ENCODE measurements at regions not wholly inside any gene's neighbourhood (a gene's known extent, or its start where the extent isn't known, plus 50 kb on each side); places are given as distances from the start of the nearest gene placed in this dataset.

DNA sequence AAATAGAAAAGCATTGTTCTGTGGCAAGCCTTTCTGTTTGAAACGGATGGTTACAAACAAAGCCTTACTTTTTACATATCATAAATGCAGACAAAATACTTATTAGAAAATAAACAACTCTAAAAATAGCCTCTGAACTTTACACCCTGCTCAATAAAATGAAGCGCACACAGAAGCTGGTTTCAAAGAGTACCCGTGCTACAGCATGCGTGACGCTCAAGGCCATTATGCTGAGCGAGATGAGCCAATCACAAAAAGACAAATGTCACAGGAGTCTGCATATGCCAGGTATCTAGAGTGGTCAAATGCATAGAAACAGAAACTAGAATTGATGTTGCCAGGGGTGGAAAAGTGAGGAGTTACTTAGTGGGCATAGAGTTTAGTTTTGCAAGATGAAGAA lies 326.5 kb upstream of the GATB start:
- no peak overlapping the region for H3K27ac ChIP-seq
- TF ChIP-seq ZFX (IDR thresholded peaks at IDR 0.05) = no peak
- TF ChIP-seq, protein P1, sequence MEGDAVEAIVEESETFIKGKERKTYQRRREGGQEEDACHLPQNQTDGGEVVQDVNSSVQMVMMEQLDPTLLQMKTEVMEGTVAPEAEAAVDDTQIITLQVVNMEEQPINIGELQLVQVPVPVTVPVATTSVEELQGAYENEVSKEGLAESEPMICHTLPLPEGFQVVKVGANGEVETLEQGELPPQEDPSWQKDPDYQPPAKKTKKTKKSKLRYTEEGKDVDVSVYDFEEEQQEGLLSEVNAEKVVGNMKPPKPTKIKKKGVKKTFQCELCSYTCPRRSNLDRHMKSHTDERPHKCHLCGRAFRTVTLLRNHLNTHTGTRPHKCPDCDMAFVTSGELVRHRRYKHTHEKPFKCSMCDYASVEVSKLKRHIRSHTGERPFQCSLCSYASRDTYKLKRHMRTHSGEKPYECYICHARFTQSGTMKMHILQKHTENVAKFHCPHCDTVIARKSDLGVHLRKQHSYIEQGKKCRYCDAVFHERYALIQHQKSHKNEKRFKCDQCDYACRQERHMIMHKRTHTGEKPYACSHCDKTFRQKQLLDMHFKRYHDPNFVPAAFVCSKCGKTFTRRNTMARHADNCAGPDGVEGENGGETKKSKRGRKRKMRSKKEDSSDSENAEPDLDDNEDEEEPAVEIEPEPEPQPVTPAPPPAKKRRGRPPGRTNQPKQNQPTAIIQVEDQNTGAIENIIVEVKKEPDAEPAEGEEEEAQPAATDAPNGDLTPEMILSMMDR (conservative IDR thresholded peaks at IDR 0.05) = no peak

DNA sequence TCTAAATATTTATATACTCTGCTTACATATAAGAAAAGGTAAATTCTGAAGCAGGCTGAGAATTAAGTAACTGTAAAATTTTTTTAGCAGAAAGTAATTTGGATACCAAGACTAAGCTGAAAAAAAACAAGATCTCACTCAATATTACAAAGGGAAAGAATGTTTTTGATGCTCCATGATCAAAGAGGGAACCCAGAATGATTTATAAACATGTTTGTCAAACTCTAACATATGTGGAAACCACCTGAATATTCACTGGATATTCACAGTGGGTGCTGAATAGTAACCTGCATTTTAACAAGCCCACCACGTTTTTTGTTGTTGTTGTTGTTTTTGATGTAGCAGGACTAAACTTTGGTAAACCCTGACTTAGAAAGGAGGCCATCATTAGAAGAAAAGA lies 324.9 kb upstream of the GATB start:
- TF ChIP-seq, protein P1 (conservative IDR thresholded peaks at IDR 0.05) = no peak
- TF ChIP-seq ZFX (IDR thresholded peaks at IDR 0.05) = no peak
- no peak overlapping the region for H3K27ac ChIP-seq

DNA sequence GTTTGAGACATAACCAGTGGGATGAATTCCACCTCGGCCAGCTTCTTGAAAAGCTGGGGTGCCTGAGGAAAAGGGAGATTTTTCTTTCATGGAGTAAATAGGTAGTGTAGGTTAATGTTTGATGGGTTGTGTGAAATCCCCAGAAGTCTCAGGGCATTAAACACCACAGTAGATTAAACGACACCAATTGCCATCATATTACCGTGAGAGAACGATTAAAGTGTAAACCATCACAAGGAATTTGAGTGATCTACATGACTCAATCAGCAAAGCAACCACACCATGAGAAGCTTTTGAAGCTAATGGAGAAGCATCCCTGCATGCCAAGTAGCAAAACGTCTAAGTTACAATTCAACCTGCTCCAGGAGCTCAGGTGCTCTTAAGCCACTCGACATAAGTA lies 322.5 kb upstream of the GATB start:
- no peak for TF ChIP-seq ZFX (IDR thresholded peaks at IDR 0.05)
- TF ChIP-seq, protein P1 (conservative IDR thresholded peaks at IDR 0.05) = no peak

DNA sequence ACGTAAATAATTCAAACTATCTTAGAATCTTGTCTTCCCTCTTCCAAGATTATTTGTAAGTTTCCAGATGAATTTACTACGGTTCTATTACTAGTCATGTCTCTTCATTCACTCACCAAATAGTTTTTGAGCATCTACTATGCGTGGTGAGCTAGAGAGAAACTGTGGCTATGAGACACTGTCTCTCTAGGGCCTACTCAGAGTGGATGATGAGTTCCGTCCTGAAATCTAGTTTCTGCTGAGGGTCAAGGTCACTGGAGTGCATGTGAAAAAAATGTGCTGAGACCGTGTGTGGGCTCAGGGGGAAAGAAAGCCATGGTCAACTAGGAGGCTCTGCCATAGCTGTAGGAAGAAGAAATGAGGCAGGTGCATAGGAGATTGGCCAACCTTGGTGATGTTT lies 320.2 kb upstream of the GATB start:
- no peak overlapping the region for H3K27ac ChIP-seq
- TF ChIP-seq, protein P1 (conservative IDR thresholded peaks at IDR 0.05) = no peak
- TF ChIP-seq ZFX (IDR thresholded peaks at IDR 0.05) = no peak

More for the DNA sequence above, 322.5 kb upstream of the GATB start:
- no peak overlapping the region for H3K27ac ChIP-seq

DNA sequence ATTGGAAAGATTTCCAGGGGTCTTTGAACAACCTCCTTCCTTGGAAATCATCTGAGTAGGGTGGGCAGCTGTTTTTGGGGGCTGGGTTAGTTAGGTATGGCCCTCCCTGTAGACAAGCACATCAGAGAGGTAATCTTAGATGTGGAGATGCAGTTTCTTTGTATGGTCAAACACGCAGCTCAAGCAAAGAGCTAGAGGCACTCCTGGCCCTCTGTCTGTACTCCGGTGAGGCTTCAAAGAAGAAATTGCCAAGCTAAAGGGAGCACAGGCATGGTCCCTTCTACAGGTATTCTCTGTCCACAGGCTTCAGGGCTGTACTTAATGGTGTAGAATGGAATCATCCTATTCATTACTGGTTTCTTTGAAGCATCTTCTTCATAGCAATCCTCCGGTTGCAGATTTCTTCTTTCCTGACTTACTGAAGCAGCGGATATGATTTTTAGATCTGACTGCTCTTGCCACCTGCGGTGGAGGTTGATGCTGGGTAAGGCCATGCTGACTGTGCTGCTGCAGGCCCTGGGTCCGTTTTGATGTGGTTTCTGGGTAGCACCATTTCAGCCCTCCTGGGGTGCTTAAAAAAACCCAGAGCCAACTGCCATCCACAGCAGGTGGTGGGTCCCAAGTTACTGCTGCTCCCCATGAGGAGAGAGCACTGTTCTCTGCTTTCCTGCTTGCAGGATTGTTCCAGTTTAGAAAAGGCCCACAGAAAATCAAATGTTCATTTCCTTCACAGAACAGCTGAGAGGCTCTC lies 318.9 kb upstream of the GATB start:
- no peak for TF ChIP-seq ZFX (IDR thresholded peaks at IDR 0.05)
- TF ChIP-seq, protein P1 (conservative IDR thresholded peaks at IDR 0.05) = no peak

DNA sequence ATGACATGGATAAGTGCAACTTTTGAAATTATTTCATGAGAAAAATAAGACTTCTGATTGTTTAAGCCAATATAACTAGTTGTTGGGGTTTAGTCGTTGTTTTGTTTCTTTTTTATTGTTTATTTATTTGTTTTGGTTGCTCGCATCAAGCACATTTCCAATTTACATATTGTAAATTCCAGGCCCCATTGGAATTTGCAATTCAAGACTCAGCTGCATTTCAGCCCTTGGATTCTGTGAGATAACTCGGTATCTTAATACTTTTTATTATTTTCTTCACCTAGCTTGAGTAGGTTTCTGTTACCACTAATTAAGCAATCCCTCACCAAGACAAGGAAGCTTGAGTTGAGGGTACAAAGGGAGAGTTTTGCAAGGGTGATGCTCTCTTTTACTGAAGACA lies 318.3 kb upstream of the GATB start:
- H3K27ac ChIP-seq = no peak overlapping the region
- TF ChIP-seq, protein P1 (conservative IDR thresholded peaks at IDR 0.05) = no peak
- TF ChIP-seq ZFX (IDR thresholded peaks at IDR 0.05) = no peak

More for the DNA sequence above, 318.9 kb upstream of the GATB start:
- no peak overlapping the region for H3K27ac ChIP-seq

DNA sequence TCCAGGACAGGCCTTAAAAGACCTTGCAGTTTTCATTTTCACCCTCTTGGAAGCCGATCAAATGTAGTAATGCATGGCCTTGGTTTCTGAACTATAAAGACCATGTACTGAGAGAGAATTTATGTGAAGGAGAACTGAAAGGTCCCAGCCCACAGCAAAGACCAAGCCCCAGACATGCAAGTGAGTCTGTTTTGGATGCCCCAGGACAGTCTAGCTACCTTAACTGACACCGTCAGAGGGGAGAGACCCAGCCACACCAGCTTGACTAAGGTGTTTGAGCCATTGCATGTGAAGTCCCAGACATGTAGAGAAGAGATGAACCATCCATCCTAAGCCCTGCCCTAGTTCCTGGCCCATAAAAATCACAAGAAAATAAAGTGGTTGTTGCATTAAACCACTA lies 316.8 kb upstream of the GATB start:
- no peak for TF ChIP-seq ZFX (IDR thresholded peaks at IDR 0.05)
- TF ChIP-seq, protein P1 (conservative IDR thresholded peaks at IDR 0.05) = no peak
- no peak overlapping the region for H3K27ac ChIP-seq
